Astrocyte of the cerebellum (primary cell): ENCODE measurements at regions not wholly inside any gene's neighbourhood (a gene's known extent, or its start where the extent isn't known, plus 50 kb on each side); places are given as distances from the start of the nearest gene placed in this dataset.
"Not testable (repeated sequence)": the region's sequence is repeated elsewhere in the genome, so short reads cannot be mapped to it uniquely, and the experiment has no call there.

Experiments
- DNase-seq: peaks from one replicate; pipeline ENCODE4 v3.0.0-alpha.2; 2011; ENCODE audit warnings: low read depth
- H3K4me3 ChIP-seq: 2 replicates; pipeline ENCODE4 v1.5.1; 2011; ENCODE audit warnings: mild to moderate bottlenecking, low read depth, low read length, moderate library complexity
- in situ Hi-C: cut with HindIII; loops from 2 replicates; pipeline ENCODE4 v1.10.0; 2017; ENCODE audit warnings: low sequenced_read_pairs
- TF ChIP-seq, protein P1 (sequence below): IDR thresholded peaks from 2 replicates; pipeline ENCODE4 v1.5.1; 2012; ENCODE audit warnings: low read length, low read depth, moderate library complexity, mild to moderate bottlenecking; ENCODE audit errors: missing control alignments

DNA sequence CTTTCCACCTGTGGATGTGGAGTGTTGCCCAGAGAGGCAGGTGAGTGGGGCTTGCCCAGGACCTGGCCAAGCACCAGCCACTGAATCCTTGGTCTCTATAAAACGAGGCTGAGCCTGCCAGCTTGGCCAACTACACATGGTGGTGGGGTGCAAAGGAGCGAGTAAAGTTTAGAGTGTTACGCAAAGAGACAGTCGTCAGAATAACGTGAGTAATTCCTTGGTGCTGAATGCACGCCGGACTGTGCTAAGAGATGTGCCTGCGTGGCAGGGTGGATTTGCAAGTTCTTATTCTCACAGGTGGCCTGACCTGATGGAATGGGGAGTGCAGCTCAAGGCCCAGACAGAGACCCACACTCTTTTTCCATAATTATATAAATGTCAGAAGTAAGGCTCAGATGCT, 88.6 kb upstream of the B3GAT1 start:
- DNase-seq = no peak
- in situ Hi-C loops = no loop called here
- TF ChIP-seq, protein P1, sequence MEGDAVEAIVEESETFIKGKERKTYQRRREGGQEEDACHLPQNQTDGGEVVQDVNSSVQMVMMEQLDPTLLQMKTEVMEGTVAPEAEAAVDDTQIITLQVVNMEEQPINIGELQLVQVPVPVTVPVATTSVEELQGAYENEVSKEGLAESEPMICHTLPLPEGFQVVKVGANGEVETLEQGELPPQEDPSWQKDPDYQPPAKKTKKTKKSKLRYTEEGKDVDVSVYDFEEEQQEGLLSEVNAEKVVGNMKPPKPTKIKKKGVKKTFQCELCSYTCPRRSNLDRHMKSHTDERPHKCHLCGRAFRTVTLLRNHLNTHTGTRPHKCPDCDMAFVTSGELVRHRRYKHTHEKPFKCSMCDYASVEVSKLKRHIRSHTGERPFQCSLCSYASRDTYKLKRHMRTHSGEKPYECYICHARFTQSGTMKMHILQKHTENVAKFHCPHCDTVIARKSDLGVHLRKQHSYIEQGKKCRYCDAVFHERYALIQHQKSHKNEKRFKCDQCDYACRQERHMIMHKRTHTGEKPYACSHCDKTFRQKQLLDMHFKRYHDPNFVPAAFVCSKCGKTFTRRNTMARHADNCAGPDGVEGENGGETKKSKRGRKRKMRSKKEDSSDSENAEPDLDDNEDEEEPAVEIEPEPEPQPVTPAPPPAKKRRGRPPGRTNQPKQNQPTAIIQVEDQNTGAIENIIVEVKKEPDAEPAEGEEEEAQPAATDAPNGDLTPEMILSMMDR = no peak
- H3K4me3 ChIP-seq = no peak overlapping the region

GRCh38 chr11:134499990-134500389, 87.9 kb upstream of the B3GAT1 start:
- TF ChIP-seq, protein P1 = no peak
- in situ Hi-C loops = no loop called here
- DNase-seq = no peak
- H3K4me3 ChIP-seq = no peak overlapping the region

DNA sequence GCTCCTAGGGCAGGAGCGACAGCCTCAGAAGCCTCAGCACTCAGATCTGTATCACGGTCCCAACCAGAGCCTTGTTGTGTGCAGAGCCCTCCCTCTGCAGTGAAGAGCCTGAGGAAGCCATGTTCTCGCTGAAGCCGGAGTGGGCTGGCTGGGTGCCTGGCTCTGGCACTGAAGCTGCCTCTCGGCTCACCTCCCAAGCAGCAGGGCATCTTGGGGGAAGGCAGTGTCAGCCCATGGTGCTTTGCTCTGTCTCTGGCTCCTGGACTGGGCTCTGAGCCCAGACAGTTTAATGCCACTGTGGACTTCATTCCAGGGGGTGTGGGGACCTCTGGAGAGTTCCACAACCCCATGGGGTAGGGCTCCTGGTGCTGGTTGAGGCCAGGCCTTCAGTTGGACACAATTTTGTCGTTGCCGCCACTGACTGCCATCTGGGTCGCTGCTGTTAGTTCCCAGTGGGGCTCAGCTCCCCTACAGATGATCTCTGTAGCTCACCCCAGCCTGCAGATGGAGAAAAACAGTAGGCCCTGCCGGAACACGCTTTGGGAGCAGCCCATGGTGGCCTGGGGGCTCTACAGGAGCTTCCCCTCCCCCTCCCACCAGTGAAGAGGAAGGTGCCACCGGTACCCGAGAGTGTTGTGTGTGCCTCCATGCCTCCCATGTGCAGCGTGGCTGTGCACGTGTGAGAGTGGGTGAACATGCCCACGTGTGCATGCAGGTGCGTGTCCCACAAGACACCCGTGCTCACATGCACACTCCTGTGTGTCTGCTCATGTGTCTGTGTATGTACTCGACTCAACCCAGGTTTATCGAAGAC, 86.5 kb upstream of the B3GAT1 start:
- TF ChIP-seq, protein P1 = no peak
- in situ Hi-C loops = no loop called here
- no peak overlapping the region for H3K4me3 ChIP-seq
- DNase-seq = no peak

DNA sequence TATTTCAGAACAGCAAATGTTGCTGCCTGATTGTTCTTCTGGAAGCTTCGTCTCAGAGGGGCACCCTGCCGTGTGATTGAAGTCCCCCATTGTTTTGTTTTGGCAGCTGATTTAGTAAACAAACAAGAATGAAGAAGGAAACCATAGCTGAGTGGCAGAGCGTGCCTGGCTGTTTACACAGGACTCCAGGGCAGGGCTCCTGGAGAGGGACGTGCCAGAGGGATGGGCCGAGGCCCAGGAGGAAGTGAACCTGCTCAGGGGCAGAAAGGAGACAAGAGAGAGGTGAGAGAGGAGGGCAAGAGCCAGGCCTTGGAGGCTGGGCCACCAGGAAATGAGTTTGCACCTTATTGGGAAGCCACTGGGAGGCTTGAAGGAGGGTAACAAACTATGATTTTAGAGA, 85.5 kb upstream of the B3GAT1 start:
- in situ Hi-C loops = no loop called here
- H3K4me3 ChIP-seq = no peak overlapping the region
- DNase-seq = no peak
- TF ChIP-seq, protein P1 = no peak

DNA sequence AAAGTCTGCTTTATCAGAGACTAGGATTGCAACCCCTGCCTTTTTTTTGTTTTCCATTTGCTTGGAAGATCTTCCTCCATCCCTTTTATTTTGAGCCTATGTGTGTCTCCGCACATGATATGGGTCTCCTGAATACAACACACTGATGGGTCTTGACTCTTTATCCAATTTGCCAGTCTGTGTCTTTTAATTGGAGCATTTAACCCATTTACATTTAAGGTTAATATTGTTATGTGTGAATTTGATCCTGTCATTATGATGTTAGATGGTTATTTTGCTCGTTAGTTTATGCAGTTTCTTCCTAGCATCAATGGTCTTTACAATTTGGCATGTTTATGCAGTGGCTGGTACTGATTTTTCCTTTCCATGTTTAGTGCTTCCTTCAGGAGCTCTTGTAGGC, 84.0 kb upstream of the B3GAT1 start:
- in situ Hi-C loops, DNase-seq, H3K4me3 ChIP-seq: not testable (repeated sequence)

GRCh38 chr11:134494395-134494794, 82.4 kb upstream of the B3GAT1 start:
- DNase-seq, H3K4me3 ChIP-seq, in situ Hi-C loops: not testable (repeated sequence)

- H3K4me3 ChIP-seq, DNase-seq, in situ Hi-C loops: not testable (repeated sequence)
These were observed 80.4 kb upstream of the B3GAT1 start for GRCh38 chr11:134492411-134492810.

- no peak overlapping the region for H3K4me3 ChIP-seq
- in situ Hi-C loops = no loop called here
- TF ChIP-seq, protein P1 = no peak
- no peak for DNase-seq
These were observed 77.7 kb upstream of the B3GAT1 start for GRCh38 chr11:134489728-134490127.
